CD14-positive monocyte (primary cell): ENCODE measurements at regions not wholly inside any gene's neighbourhood (a gene's known extent, or its start where the extent isn't known, plus 50 kb on each side); places are given as distances from the start of the nearest gene placed in this dataset.

Source experiments
- DNase-seq, 3 donors: peaks; one replicate each; pipeline ENCODE4 v3.0.0-alpha.2; 2011 to 2022
- H2AFZ ChIP-seq: 2 replicates; pipeline ENCODE4 v1.6.0; 2012; ENCODE audit warnings: mild to moderate bottlenecking, low read depth, low read length, inconsistent platforms; ENCODE audit not compliant: insufficient read depth, poor library complexity, severe bottlenecking
- H3K27ac ChIP-seq, 2 donors: 1 replicate in 1 of 2; 2 replicates in 1 of 2; pipeline ENCODE4 v1.5.1; 2012 to 2013; ENCODE audit warnings: low read length in 2 of 2, control low read depth in 1 of 2, inconsistent platforms in 1 of 2, low read depth in 1 of 2, mild to moderate bottlenecking in 1 of 2
- H3K27me3 ChIP-seq, 2 donors: one replicate each; pipeline versions ENCODE4 v1.6.0 to v1.6.1; 2011 to 2013; ENCODE audit warnings: low read length in 2 of 2; ENCODE audit not compliant: control insufficient read depth in 2 of 2, insufficient read depth in 2 of 2
- H3K36me3 ChIP-seq, 2 donors: replicated peaks in 1 of 2; 1 replicate in 1 of 2; 2 replicates in 1 of 2; pipeline versions ENCODE4 v1.5.1 to v1.6.1; 2012 to 2013; ENCODE audit warnings: low read length in 2 of 2, control low read depth in 1 of 2, inconsistent platforms in 1 of 2, mild to moderate bottlenecking in 1 of 2; ENCODE audit not compliant: insufficient read depth in 2 of 2, control insufficient read depth in 1 of 2
- H3K4me1 ChIP-seq, 2 donors: 1 replicate in 1 of 2; 2 replicates in 1 of 2; pipeline versions ENCODE4 v1.5.1 to v1.6.1; 2012 to 2013; ENCODE audit warnings: low read length in 2 of 2, control low read depth in 1 of 2, inconsistent platforms in 1 of 2, mild to moderate bottlenecking in 1 of 2, moderate library complexity in 1 of 2; ENCODE audit not compliant: insufficient read depth in 2 of 2, control insufficient read depth in 1 of 2
- H3K4me2 ChIP-seq: replicated peaks from 2 replicates; pipeline ENCODE3; 2012; ENCODE audit warnings: low read length, moderate library complexity, mild to moderate bottlenecking; ENCODE audit not compliant: poor library complexity, severe bottlenecking; ENCODE audit errors: extremely low read depth
- H3K4me3 ChIP-seq, 3 experiments: fragments of 200-600 bp in 1 of 3; sonication (generic) in 1 of 3; replicated peaks in 1 of 3; 1 replicate in 2 of 3; 2 replicates in 1 of 3; pipeline ENCODE4 v1.5.1; 2011 to 2013; ENCODE audit warnings: low read length in 3 of 3, mild to moderate bottlenecking in 3 of 3, control low read depth in 2 of 3, low read depth in 2 of 3, inconsistent platforms in 1 of 3, moderate library complexity in 1 of 3
- H3K79me2 ChIP-seq: 2 replicates; pipeline ENCODE4 v1.6.0; 2012; ENCODE audit warnings: mild to moderate bottlenecking, control low read depth, inconsistent platforms, low read length, moderate library complexity; ENCODE audit not compliant: insufficient read depth
- H3K9ac ChIP-seq: 2 replicates; pipeline ENCODE4 v1.6.0; 2017; ENCODE audit warnings: low read length, mild to moderate bottlenecking; ENCODE audit not compliant: insufficient read depth, poor library complexity, severe bottlenecking
- H3K9me3 ChIP-seq, 2 donors: replicated peaks in 1 of 2; 1 replicate in 1 of 2; 2 replicates in 1 of 2; pipeline versions ENCODE4 v1.5.1 to v1.6.1; 2012 to 2013; ENCODE audit warnings: low read length in 2 of 2, control low read depth in 1 of 2; ENCODE audit not compliant: control insufficient read depth in 1 of 2, insufficient read depth in 1 of 2
- H4K20me1 ChIP-seq: 2 replicates; pipeline ENCODE4 v1.6.0; 2012; ENCODE audit warnings: mild to moderate bottlenecking, low read length, control low read depth, moderate library complexity; ENCODE audit not compliant: insufficient read depth
- H3K27ac Mint-ChIP-seq, 7 donors: one replicate each; pipeline ENCODE4 v1.8.0; 2020; ENCODE audit warnings: mild to moderate bottlenecking in 7 of 7, mixed read lengths in 7 of 7, moderate library complexity in 6 of 7, inconsistent platforms in 2 of 7
- H3K27me3 Mint-ChIP-seq, 3 donors: one replicate each; pipeline ENCODE4 v1.8.0; 2021 to 2022; ENCODE audit warnings: low read depth in 3 of 3, mild to moderate bottlenecking in 3 of 3, mixed read lengths in 3 of 3, moderate library complexity in 3 of 3, inconsistent platforms in 1 of 3
- H3K36me3 Mint-ChIP-seq, 2 donors: one replicate each; pipeline ENCODE4 v1.8.0; 2020; ENCODE audit warnings: mixed read lengths in 2 of 2, inconsistent platforms in 1 of 2, mild to moderate bottlenecking in 1 of 2
- H3K4me1 Mint-ChIP-seq: one replicate; pipeline ENCODE4 v1.8.0; 2020; ENCODE audit warnings: mild to moderate bottlenecking, mixed read lengths
- H3K4me3 Mint-ChIP-seq, 2 donors: one replicate each; pipeline ENCODE4 v1.8.0; 2020; ENCODE audit warnings: mild to moderate bottlenecking in 2 of 2, mixed read lengths in 2 of 2, moderate library complexity in 1 of 2
- H3K9me3 Mint-ChIP-seq, 7 donors: one replicate each; pipeline ENCODE4 v1.8.0; 2020 to 2022; ENCODE audit warnings: mixed read lengths in 7 of 7, mild to moderate bottlenecking in 6 of 7, moderate library complexity in 6 of 7, inconsistent platforms in 2 of 7
- CTCF ChIP-seq: fragments of 200-600 bp; IDR thresholded peaks from one replicate; pipeline ENCODE4 v1.8.0; 2022; ENCODE audit warnings: antibody characterized with exemption, mild to moderate bottlenecking
- WGBS: methylation state at CpG from one replicate; pipeline ENCODE4 v1.1.5; 2013; ENCODE audit warnings: missing lambda C conversion rate; ENCODE audit not compliant: insufficient coverage; 5-methylcytosine and 5-hydroxymethylcytosine counted together
- intact Hi-C, 2 donors: fragments of 100-400 bp; cut with micrococcal nuclease; formaldehyde crosslinking; loops; one replicate each; pipeline versions ENCODE4 v1.15.0 to v1.15.1; 2023

- Histone ChIP-seq H3K4me1 (no peaks in the 10 kb centered on the region), H3K9me3 (peaks cover 0 to 3% of the 10 kb centered on the region in 2 donors), H3K9ac (no peak overlapping the region), H4K20me1 (no peaks in the 10 kb centered on the region), H3K79me2 (no peaks in the 10 kb centered on the region), H3K36me3 (no peaks in the 10 kb centered on the region), H2AFZ (no peak overlapping the region), H3K4me3 (no peak overlapping the region), H3K4me2 (no peak overlapping the region), H3K27me3 (no peaks in the 10 kb centered on the region), H3K27ac (no peak overlapping the region)
- no CpG with 5 or more reads among the region's 1 CpG for WGBS
- H3K9me3 Mint-ChIP-seq = peaks cover 0 to 2% (median 0%) of the 10 kb centered on the region in 7 donors
- no peak overlapping the region for H3K4me3 Mint-ChIP-seq
- H3K27ac Mint-ChIP-seq = no peak overlapping the region
- TF ChIP-seq CTCF = no peak
- intact Hi-C loops = no loop called here
- DNase-seq = no peak
- H3K4me1 Mint-ChIP-seq = no peaks in the 10 kb centered on the region
- H3K36me3 Mint-ChIP-seq = no peaks in the 10 kb centered on the region
- peaks cover 0 to 1% (median 0%) of the 10 kb centered on the region in 3 donors for H3K27me3 Mint-ChIP-seq
Measured at GRCh38 chr13:107102676-107103075, 534.7 kb upstream of the ARGLU1 start.

DNA sequence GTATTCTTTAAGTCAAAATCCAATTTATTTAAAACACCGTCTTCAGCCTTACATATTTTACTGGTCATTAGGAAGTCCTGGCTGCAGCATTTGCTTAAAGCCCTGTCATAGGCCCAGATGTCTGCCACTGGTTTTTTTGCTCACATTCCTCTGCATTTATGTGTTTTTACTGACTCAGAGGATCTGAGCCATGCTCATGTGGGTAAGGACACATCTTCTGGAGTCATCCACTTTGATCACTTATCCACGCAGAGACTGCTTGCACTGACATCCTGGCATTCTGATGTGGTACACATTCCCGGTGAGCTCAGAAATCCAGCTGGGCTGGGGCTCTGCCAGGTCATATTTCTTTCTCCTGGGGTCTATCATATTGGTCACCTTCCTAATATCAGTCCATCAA lies 531.7 kb upstream of the ARGLU1 start:
- Histone ChIP-seq H2AFZ (no peak overlapping the region), H3K9ac (no peak overlapping the region), H3K27ac (no peak overlapping the region), H3K9me3 (peaks cover 0 to 3% of the 10 kb centered on the region in 2 donors), H3K4me2 (no peak overlapping the region), H3K79me2 (no peaks in the 10 kb centered on the region), H3K27me3 (no peaks in the 10 kb centered on the region), H3K4me1 (no peaks in the 10 kb centered on the region), H3K36me3 (no peaks in the 10 kb centered on the region), H3K4me3 (no peak overlapping the region), H4K20me1 (no peaks in the 10 kb centered on the region)
- Mint-ChIP-seq H3K27ac (no peak overlapping the region), H3K4me1 (no peaks in the 10 kb centered on the region), H3K4me3 (no peak overlapping the region), H3K27me3 (peaks cover 0 to 1% (median 0%) of the 10 kb centered on the region in 3 donors), H3K9me3 (peaks cover 0 to 2% (median 0%) of the 10 kb centered on the region in 7 donors), H3K36me3 (no peaks in the 10 kb centered on the region)
- no peak for TF ChIP-seq CTCF
- DNase-seq = no peak
- 100% methylated on average over 1 of the region's 3 CpGs for WGBS
- intact Hi-C loops = no loop called here
